IMR-90 (cell line): ENCODE measurements at regions not wholly inside any gene's neighbourhood (a gene's known extent, or its start where the extent isn't known, plus 50 kb on each side); places are given as distances from the start of the nearest gene placed in this dataset.
"Not testable (repeated sequence)": the region's sequence is repeated elsewhere in the genome, so short reads cannot be mapped to it uniquely, and the experiment has no call there.

Experiments
- ATAC-seq: fragments of 200-7000 bp; cut with Tn5 transposase; 2 replicates; pipeline ENCODE4 v1.9.1; 2020; ENCODE audit warnings: low read depth, mild to moderate bottlenecking, moderate library complexity
- BruUV-seq: library from RNA; stranded (reverse); fragments of 400-500 nt; replicated peaks from 2 replicates; lab custom pipeline; 2021; lab: Mats Ljungman, UMichigan
- CTCF ChIA-PET: fragments of 300-600 bp; formaldehyde crosslinking; extraction: SDS; loops from one replicate; lab custom pipeline; 2021; ENCODE audit warnings: antibody characterized with exemption; lab: Yijun Ruan, JAX
- POLR2A ChIA-PET: fragments of 300-600 bp; sonication (Branson Sonifier 250); formaldehyde crosslinking; loops from one replicate; lab custom pipeline; 2022; ENCODE audit warnings: antibody characterized with exemption; ENCODE audit not compliant: unreplicated experiment; lab: Charles Lee
- DNase-seq: peaks from one replicate; pipeline ENCODE4 v3.0.0; 2013
- H2AFZ ChIP-seq: replicated peaks from 2 replicates; pipeline ENCODE3; 2013; ENCODE audit warnings: low read length, mild to moderate bottlenecking; ENCODE audit not compliant: poor library complexity
- H2AK5ac ChIP-seq: 2 replicates; pipeline ENCODE4 v1.6.1; 2013; ENCODE audit warnings: low read depth, low read length, inconsistent platforms
- H2AK9ac ChIP-seq: replicated peaks from 2 replicates; pipeline ENCODE3; 2013; ENCODE audit warnings: mild to moderate bottlenecking, low read depth, low read length, moderate library complexity; ENCODE audit not compliant: poor library complexity
- H2BK120ac ChIP-seq: 2 replicates; pipeline ENCODE4 v1.6.1; 2013; ENCODE audit warnings: low read depth, low read length, inconsistent platforms
- H2BK15ac ChIP-seq: 3 replicates; pipeline ENCODE4 v1.6.1; 2013; ENCODE audit warnings: low read depth, low read length, inconsistent platforms
- H2BK20ac ChIP-seq: 2 replicates; pipeline ENCODE4 v1.6.1; 2013; ENCODE audit warnings: low read depth, mild to moderate bottlenecking, inconsistent platforms, low read length, moderate library complexity
- H2BK5ac ChIP-seq: 2 replicates; pipeline ENCODE4 v1.6.1; 2013; ENCODE audit warnings: mild to moderate bottlenecking, low read depth, low read length, inconsistent platforms; ENCODE audit not compliant: poor library complexity, severe bottlenecking
- H3K14ac ChIP-seq: replicated peaks from 2 replicates; pipeline ENCODE4 v1.6.1; 2013; ENCODE audit warnings: low read depth, low read length, inconsistent platforms
- H3K18ac ChIP-seq: 2 replicates; pipeline ENCODE4 v1.6.1; 2013; ENCODE audit warnings: low read depth, low read length, control low read depth
- H3K23ac ChIP-seq: 2 replicates; pipeline ENCODE4 v1.6.1; 2013; ENCODE audit warnings: low read depth, low read length, inconsistent platforms
- H3K27ac ChIP-seq: 2 replicates; pipeline ENCODE4 v1.5.1; 2013; ENCODE audit warnings: mild to moderate bottlenecking, control low read depth, low read length; ENCODE audit not compliant: insufficient read depth
- H3K27me3 ChIP-seq: 2 replicates; pipeline ENCODE4 v1.6.1; 2013; ENCODE audit warnings: low read length; ENCODE audit not compliant: control insufficient read depth, insufficient read depth
- H3K36me3 ChIP-seq: 2 replicates; pipeline ENCODE4 v1.6.1; 2013; ENCODE audit warnings: low read length, mixed read lengths; ENCODE audit not compliant: control insufficient read depth, insufficient read depth
- H3K4ac ChIP-seq: 2 replicates; pipeline ENCODE4 v1.6.1; 2013; ENCODE audit warnings: low read depth, low read length, inconsistent platforms
- H3K4me1 ChIP-seq: 2 replicates; pipeline ENCODE4 v1.6.1; 2013; ENCODE audit warnings: low read length, mixed read lengths; ENCODE audit not compliant: control insufficient read depth, insufficient read depth
- H3K4me2 ChIP-seq: 2 replicates; pipeline ENCODE4 v1.6.1; 2013; ENCODE audit warnings: low read depth, mild to moderate bottlenecking, control low read depth, low read length, moderate library complexity
- H3K4me3 ChIP-seq: 2 replicates; pipeline ENCODE4 v1.5.1; 2013; ENCODE audit warnings: low read depth, mild to moderate bottlenecking, control low read depth, low read length, moderate library complexity; ENCODE audit not compliant: insufficient read depth
- H3K56ac ChIP-seq: 2 replicates; pipeline ENCODE4 v1.6.1; 2013; ENCODE audit warnings: low read length, inconsistent platforms; ENCODE audit not compliant: insufficient read depth; ENCODE audit errors: extremely low read depth
- H3K79me1 ChIP-seq, 2 experiments: 2 replicates each; pipeline ENCODE4 v1.6.1; 2013; ENCODE audit warnings: low read length in 2 of 2, inconsistent platforms in 1 of 2, low read depth in 1 of 2
- H3K9ac ChIP-seq: 2 replicates; pipeline ENCODE4 v1.6.1; 2013; ENCODE audit warnings: low read depth, low read length, control low read depth
- H3K9me1 ChIP-seq: 2 replicates; pipeline ENCODE4 v1.6.1; 2013; ENCODE audit warnings: low read length, inconsistent platforms; ENCODE audit not compliant: insufficient read depth
- H3K9me3 ChIP-seq: 2 replicates; pipeline ENCODE4 v1.6.1; 2013; ENCODE audit warnings: low read length; ENCODE audit not compliant: control insufficient read depth, insufficient read depth
- H4K20me1 ChIP-seq: 2 replicates; pipeline ENCODE4 v1.6.1; 2013; ENCODE audit warnings: low read length, inconsistent platforms; ENCODE audit not compliant: insufficient read depth
- H4K5ac ChIP-seq: 2 replicates; pipeline ENCODE4 v1.6.1; 2013; ENCODE audit warnings: mild to moderate bottlenecking, low read depth, low read length, control low read depth
- H4K8ac ChIP-seq, 2 experiments: 2 replicates each; pipeline ENCODE4 v1.6.1; 2013; ENCODE audit warnings: low read depth in 2 of 2, low read length in 2 of 2, control low read depth in 1 of 2, inconsistent platforms in 1 of 2
- H4K91ac ChIP-seq: 2 replicates; pipeline ENCODE4 v1.6.1; 2013; ENCODE audit warnings: low read depth, low read length, inconsistent platforms; ENCODE audit not compliant: insufficient read depth
- BHLHE40 ChIP-seq: fragments of 150-350 bp; IDR thresholded peaks from 2 replicates; pipeline ENCODE4 v1.6.1; 2016; ENCODE audit warnings: mild to moderate bottlenecking, low read depth, low read length
- CEBPB ChIP-seq: IDR thresholded peaks from 2 replicates; pipeline ENCODE4 v1.6.1; 2012; ENCODE audit warnings: low read depth, low read length, improper control_type of control experiment
- CHD1 ChIP-seq: IDR thresholded peaks from 2 replicates; pipeline ENCODE4 v1.6.1; 2012; ENCODE audit warnings: low read depth, low read length, improper control_type of control experiment
- NFE2L2 ChIP-seq: fragments of 150-350 bp; IDR thresholded peaks from 2 replicates; pipeline ENCODE4 v1.6.1; 2016; ENCODE audit warnings: low read depth, mild to moderate bottlenecking, low read length
- RAD21 ChIP-seq: IDR thresholded peaks from 2 replicates; pipeline ENCODE4 v1.6.1; 2012; ENCODE audit warnings: low read length, improper control_type of control experiment
- RCOR1 ChIP-seq: IDR thresholded peaks from 2 replicates; pipeline ENCODE4 v1.6.1; 2012; ENCODE audit warnings: mild to moderate bottlenecking, low read length, improper control_type of control experiment; ENCODE audit not compliant: insufficient replicate concordance
- RFX5 ChIP-seq: IDR thresholded peaks from 2 replicates; pipeline ENCODE4 v1.8.0; 2012; ENCODE audit warnings: low read depth, mild to moderate bottlenecking, low read length, moderate library complexity
- SMC3 ChIP-seq: fragments of 150-350 bp; IDR thresholded peaks from 2 replicates; pipeline ENCODE4 v1.6.1; 2016; ENCODE audit warnings: low read depth, mild to moderate bottlenecking, antibody characterized with exemption, low read length, moderate library complexity
- WGBS, 2 experiments: methylation state at CpG; one replicate each; pipeline versions ENCODE4 v1.1.5 to v1.1.7; 2013; ENCODE audit warnings: missing lambda C conversion rate in 2 of 2; ENCODE audit not compliant: insufficient read length in 1 of 2; ENCODE audit errors: extremely low coverage in 2 of 2; 5-methylcytosine and 5-hydroxymethylcytosine counted together
- dilution Hi-C: fragments of 300-500 bp; cut with HindIII; formaldehyde crosslinking; loops from one replicate; pipeline ENCODE4 v1.14.3; 2018; ENCODE audit warnings: low sequenced_read_pairs; ENCODE audit not compliant: unreplicated experiment
- in situ Hi-C: fragments of 300-500 bp; cut with MboI; formaldehyde crosslinking; loops from 3 replicates; pipeline ENCODE4 v1.14.3; 2019; ENCODE audit warnings: low sequenced_read_pairs, inconsistent platforms, mixed read lengths
- intact Hi-C: fragments of 100-400 bp; cut with micrococcal nuclease; formaldehyde crosslinking; loops from 2 replicates; pipeline ENCODE4 v1.10.0; 2022

GRCh38 chr11:23797624-23798419 lies 699.0 kb upstream of the LUZP2 start:
- BruUV-seq: no TSS peak
- Histone ChIP-seq H3K4me2 (no peak overlapping the region), H2BK120ac (no peak overlapping the region), H3K27me3 (no peaks in the 10 kb centered on the region), H4K20me1 (no peaks in the 10 kb centered on the region), H3K27ac (no peak overlapping the region), H3K4me1 (no peaks in the 10 kb centered on the region), H2BK5ac (no peak overlapping the region), H2BK15ac (no peak overlapping the region), H3K4ac (no peak overlapping the region), H2AFZ (no peak overlapping the region), H3K9ac (no peak overlapping the region), H3K56ac (no peak overlapping the region), H2AK5ac (no peak overlapping the region), H4K5ac (no peak overlapping the region), H3K79me1 (no peaks in the 10 kb centered on the region), H4K91ac (no peak overlapping the region), H2BK20ac (no peak overlapping the region), H3K23ac (no peak overlapping the region), H3K9me1 (no peaks in the 10 kb centered on the region), H2AK9ac (no peak overlapping the region), H3K14ac (no peak overlapping the region), H4K8ac (no peak overlapping the region), H3K9me3 (no peaks in the 10 kb centered on the region), H3K36me3 (no peaks in the 10 kb centered on the region), H3K18ac (no peak overlapping the region), H3K4me3 (no peak overlapping the region)
- ATAC-seq (no peak), DNase-seq (no peak)
- dilution Hi-C loops (no loop called here), in situ Hi-C loops (no loop called here), intact Hi-C loops (no loop called here)
- no CpG with 5 or more reads among the region's 3 CpGs for WGBS, 2 experiments
- ChIA-PET POLR2A (no interaction called here), CTCF (no interaction called here)
- no peak for TF ChIP-seq CEBPB
- no peak for TF ChIP-seq CHD1
- TF ChIP-seq BHLHE40: no peak
- no peak for TF ChIP-seq SMC3
- TF ChIP-seq RCOR1: no peak
- no peak for TF ChIP-seq RAD21
- TF ChIP-seq NFE2L2: no peak
- no peak for TF ChIP-seq RFX5

GRCh38 chr11:23834306-23834705 lies 662.5 kb upstream of the LUZP2 start:
- H3K56ac ChIP-seq, H3K4me3 ChIP-seq, BruUV-seq, H2AK5ac ChIP-seq, H3K4me1 ChIP-seq, H4K20me1 ChIP-seq, H3K14ac ChIP-seq, H3K9me1 ChIP-seq, ATAC-seq, H4K5ac ChIP-seq, H3K27me3 ChIP-seq, H3K9ac ChIP-seq, H3K27ac ChIP-seq, H3K79me1 ChIP-seq, H3K4me2 ChIP-seq, H2BK5ac ChIP-seq, H2AK9ac ChIP-seq, H3K23ac ChIP-seq, H3K9me3 ChIP-seq, intact Hi-C loops, H3K4ac ChIP-seq, in situ Hi-C loops, H3K36me3 ChIP-seq, POLR2A ChIA-PET, H2BK120ac ChIP-seq, H2AFZ ChIP-seq, H2BK20ac ChIP-seq, H2BK15ac ChIP-seq, H4K91ac ChIP-seq, dilution Hi-C loops, H4K8ac ChIP-seq, H3K18ac ChIP-seq, CTCF ChIA-PET: not testable (repeated sequence)
- peak; percentile 14 for DNase-seq
- no CpG with 5 or more reads among the region's 5 CpGs for WGBS, 2 experiments
